GM23338 (cell line): ENCODE measurements at regions not wholly inside any gene's neighbourhood (a gene's known extent, or its start where the extent isn't known, plus 50 kb on each side); places are given as distances from the start of the nearest gene placed in this dataset.

ENCODE experiments used
- ATAC-seq: fragments of 200-7000 bp; cut with Tn5 transposase; 3 replicates; pipeline ENCODE4 v1.9.1; 2020
- DNase-seq: peaks from one replicate; pipeline ENCODE4 v3.0.0-alpha.2; 2015; ENCODE audit warnings: low spot score
- H2AFZ ChIP-seq: fragments of 200-600 bp; sonication (generic); 2 replicates; pipeline ENCODE4 v1.8.0; 2016; ENCODE audit warnings: antibody characterized with exemption, mild to moderate bottlenecking, moderate library complexity
- H3F3A ChIP-seq: fragments of 200-600 bp; sonication (generic); replicated peaks from 2 replicates; pipeline ENCODE4 v1.8.0; 2017; ENCODE audit warnings: antibody characterized with exemption, mixed run types, low read depth
- H3K27ac ChIP-seq: fragments of 200-600 bp; sonication (generic); 2 replicates; pipeline ENCODE4 v1.6.1; 2016; ENCODE audit warnings: low read depth
- H3K27me3 ChIP-seq: fragments of 200-600 bp; sonication (generic); 2 replicates; pipeline ENCODE4 v1.8.0; 2016; ENCODE audit warnings: mild to moderate bottlenecking, mixed run types, moderate library complexity; ENCODE audit not compliant: insufficient read depth
- H3K36me3 ChIP-seq: fragments of 200-600 bp; sonication (generic); 2 replicates; pipeline ENCODE4 v1.8.0; 2016; ENCODE audit warnings: mild to moderate bottlenecking; ENCODE audit not compliant: insufficient read depth
- H3K4me1 ChIP-seq: fragments of 200-600 bp; sonication (generic); 2 replicates; pipeline ENCODE4 v1.8.0; 2016; ENCODE audit warnings: mild to moderate bottlenecking, moderate library complexity; ENCODE audit not compliant: insufficient read depth
- H3K4me2 ChIP-seq: fragments of 200-600 bp; sonication (generic); 2 replicates; pipeline ENCODE4 v1.7.1; 2017; ENCODE audit warnings: mixed run types
- H3K4me3 ChIP-seq: fragments of 200-600 bp; sonication (generic); 2 replicates; pipeline ENCODE4 v1.6.1; 2016; ENCODE audit warnings: mixed run types
- H3K79me2 ChIP-seq: fragments of 200-600 bp; sonication (generic); replicated peaks from 2 replicates; pipeline ENCODE4 v1.8.0; 2017; ENCODE audit warnings: mild to moderate bottlenecking; ENCODE audit not compliant: insufficient read depth
- H3K9me2 ChIP-seq: fragments of 200-600 bp; sonication (generic); 2 replicates; pipeline ENCODE4 v1.8.0; 2017; ENCODE audit not compliant: insufficient read depth
- H4K20me1 ChIP-seq: fragments of 200-600 bp; sonication (generic); replicated peaks from 2 replicates; pipeline ENCODE4 v1.8.0; 2017; ENCODE audit warnings: mild to moderate bottlenecking; ENCODE audit not compliant: insufficient read depth
- H3K27ac Mint-ChIP-seq: 2 replicates; pipeline ENCODE4 v1.8.0; 2020; ENCODE audit warnings: inconsistent platforms, mild to moderate bottlenecking, moderate library complexity, mixed read lengths
- H3K27me3 Mint-ChIP-seq: 3 replicates; pipeline ENCODE4 v1.8.0; 2022; ENCODE audit warnings: low read depth, mild to moderate bottlenecking, moderate library complexity, mixed read lengths, inconsistent platforms; ENCODE audit not compliant: insufficient read depth, poor library complexity
- H3K36me3 Mint-ChIP-seq: 3 replicates; pipeline ENCODE4 v1.8.0; 2021; ENCODE audit warnings: low read depth, mild to moderate bottlenecking, inconsistent platforms, moderate library complexity, mixed read lengths
- H3K4me1 Mint-ChIP-seq: 3 replicates; pipeline ENCODE4 v1.8.0; 2020; ENCODE audit warnings: mild to moderate bottlenecking, inconsistent platforms, mixed read lengths
- H3K4me3 Mint-ChIP-seq: 3 replicates; pipeline ENCODE4 v1.8.0; 2021; ENCODE audit warnings: moderate library complexity, mild to moderate bottlenecking, inconsistent platforms, mixed read lengths
- H3K9me3 Mint-ChIP-seq: 3 replicates; pipeline ENCODE4 v1.8.0; 2020; ENCODE audit warnings: moderate library complexity, mild to moderate bottlenecking, inconsistent platforms, mixed read lengths
- CREB1 ChIP-seq: fragments of 250-450 bp; sonication (Bioruptor Pico); IDR thresholded peaks from 2 replicates; pipeline ENCODE4 v1.5.0; 2020; ENCODE audit warnings: low read depth, mild to moderate bottlenecking, moderate library complexity
- EZH2 ChIP-seq: fragments of 200-600 bp; sonication (generic); IDR thresholded peaks from one replicate; pipeline ENCODE4 v1.8.0; 2017; ENCODE audit warnings: antibody characterized with exemption, mild to moderate bottlenecking, low read depth; ENCODE audit not compliant: unreplicated experiment
- EZH2phosphoT487 ChIP-seq: fragments of 200-600 bp; sonication (generic); IDR thresholded peaks from one replicate; pipeline ENCODE4 v1.8.1; 2018; ENCODE audit warnings: antibody characterized with exemption; ENCODE audit not compliant: unreplicated experiment
- JUNB ChIP-seq: IDR thresholded peaks from one replicate; pipeline ENCODE4 v1.6.1; 2016; ENCODE audit warnings: antibody characterized with exemption; ENCODE audit not compliant: unreplicated experiment
- POLR2AphosphoS5 ChIP-seq: IDR thresholded peaks from 2 replicates; pipeline ENCODE4 v1.6.1; 2016; ENCODE audit warnings: antibody characterized with exemption, low read depth
- STAT1 ChIP-seq: IDR thresholded peaks from one replicate; pipeline ENCODE4 v1.6.1; 2016; ENCODE audit warnings: antibody characterized with exemption; ENCODE audit not compliant: unreplicated experiment
- ZNF114 ChIP-seq: fragments of 250-450 bp; sonication (Bioruptor Pico); IDR thresholded peaks from 2 replicates; pipeline ENCODE4 v1.5.0; 2020; ENCODE audit warnings: mild to moderate bottlenecking, moderate library complexity
- ZNF331 ChIP-seq: fragments of 250-450 bp; sonication (Bioruptor Pico); IDR thresholded peaks from 2 replicates; pipeline ENCODE4 v1.5.0; 2020; ENCODE audit warnings: low read depth, mild to moderate bottlenecking, moderate library complexity
- TF ChIP-seq, protein P1 (sequence below), 2 experiments: fragments of 200-600 bp in 1 of 2; sonication (generic) in 1 of 2; conservative IDR thresholded peaks; 2 replicates each; pipeline versions ENCODE4 v1.5.1 to v1.6.1; 2016 to 2017; ENCODE audit warnings: antibody characterized with exemption in 2 of 2, low read depth in 2 of 2, mild to moderate bottlenecking in 2 of 2, moderate library complexity in 1 of 2
- TF ChIP-seq, protein P2 (sequence below): fragments of 250-450 bp; sonication (Bioruptor Pico); IDR thresholded peaks from 2 replicates; pipeline ENCODE4 v1.5.0; 2020; ENCODE audit warnings: mild to moderate bottlenecking, moderate library complexity
- TF ChIP-seq, protein P3 (sequence below): IDR thresholded peaks from 2 replicates; pipeline ENCODE4 v1.6.1; 2016; ENCODE audit warnings: antibody characterized with exemption

DNA sequence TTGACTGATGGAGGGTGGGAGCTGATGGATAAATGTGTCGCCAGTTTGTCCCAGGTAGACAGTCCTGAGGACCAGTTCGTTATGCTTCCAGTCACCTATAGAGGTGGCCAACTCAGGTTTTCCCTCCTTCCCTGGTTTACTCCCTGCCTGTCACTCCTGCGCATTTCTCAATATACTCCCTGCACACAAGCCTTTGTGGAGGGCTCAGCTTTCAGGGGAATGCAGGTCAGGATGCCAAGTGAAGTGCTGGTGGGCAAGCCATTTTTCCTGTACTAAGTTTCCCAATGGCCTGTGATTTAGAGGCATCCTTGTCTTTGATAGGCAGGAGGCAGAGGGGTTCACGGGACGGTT is 473.5 kb upstream of the ZMIZ1 start:
- Mint-ChIP-seq H3K27me3 (peaks cover 2% of the 10 kb centered on the region), H3K27ac (no peak overlapping the region), H3K36me3 (no peaks in the 10 kb centered on the region), H3K9me3 (0 out of 3 replicates have a peak, but pooled peaks cover under 1% of the 10 kb centered on the region), H3K4me3 (no peak overlapping the region), H3K4me1 (no peaks in the 10 kb centered on the region)
- TF ChIP-seq EZH2, result no peak
- no peak for TF ChIP-seq STAT1
- TF ChIP-seq ZNF114 (CRISPR knock-in tag), result no peak
- no peak for TF ChIP-seq ZNF331 (CRISPR knock-in tag)
- TF ChIP-seq EZH2phosphoT487, result no peak
- TF ChIP-seq POLR2AphosphoS5, result no peak
- no peaks in the 10 kb centered on the region for H3K36me3 ChIP-seq
- H3K9me2 ChIP-seq, result peaks cover 6% of the 10 kb centered on the region; the same call in 1 of the 2 replicates
- ATAC-seq (no peak), DNase-seq (no peak)
- no peaks in the 10 kb centered on the region for H3K27me3 ChIP-seq
- no peak overlapping the region for H3K4me2 ChIP-seq
- no peaks in the 10 kb centered on the region for H4K20me1 ChIP-seq
- H3F3A ChIP-seq, result no peaks in the 10 kb centered on the region
- no peaks in the 10 kb centered on the region for H3K79me2 ChIP-seq
- H3K4me3 ChIP-seq, result no peak overlapping the region
- H2AFZ ChIP-seq, result no peak overlapping the region
- H3K4me1 ChIP-seq, result no peaks in the 10 kb centered on the region
- no peak overlapping the region for H3K27ac ChIP-seq

GRCh38 chr10:78596556-78596955 is 472.2 kb upstream of the ZMIZ1 start:
- H3K4me1 Mint-ChIP-seq, result no peaks in the 10 kb centered on the region
- Histone ChIP-seq H3K4me1 (no peaks in the 10 kb centered on the region), H3K27ac (no peak overlapping the region), H2AFZ (no peak overlapping the region), H4K20me1 (no peaks in the 10 kb centered on the region), H3F3A (no peaks in the 10 kb centered on the region), H3K9me2 (peaks cover 12% of the 10 kb centered on the region; the same call in 1 of the 2 replicates), H3K4me2 (no peak overlapping the region), H3K4me3 (no peak overlapping the region), H3K79me2 (no peaks in the 10 kb centered on the region), H3K36me3 (no peaks in the 10 kb centered on the region), H3K27me3 (no peaks in the 10 kb centered on the region)
- DNase-seq, result no peak
- H3K4me3 Mint-ChIP-seq, result no peak overlapping the region
- peaks cover 2% of the 10 kb centered on the region for H3K27me3 Mint-ChIP-seq
- H3K9me3 Mint-ChIP-seq, result no peaks in the 10 kb centered on the region
- ATAC-seq, result no peak
- no peak overlapping the region for H3K27ac Mint-ChIP-seq
- H3K36me3 Mint-ChIP-seq, result no peaks in the 10 kb centered on the region
- no peak for TF ChIP-seq JUNB
- TF ChIP-seq EZH2, result no peak
- TF ChIP-seq, protein P1, sequence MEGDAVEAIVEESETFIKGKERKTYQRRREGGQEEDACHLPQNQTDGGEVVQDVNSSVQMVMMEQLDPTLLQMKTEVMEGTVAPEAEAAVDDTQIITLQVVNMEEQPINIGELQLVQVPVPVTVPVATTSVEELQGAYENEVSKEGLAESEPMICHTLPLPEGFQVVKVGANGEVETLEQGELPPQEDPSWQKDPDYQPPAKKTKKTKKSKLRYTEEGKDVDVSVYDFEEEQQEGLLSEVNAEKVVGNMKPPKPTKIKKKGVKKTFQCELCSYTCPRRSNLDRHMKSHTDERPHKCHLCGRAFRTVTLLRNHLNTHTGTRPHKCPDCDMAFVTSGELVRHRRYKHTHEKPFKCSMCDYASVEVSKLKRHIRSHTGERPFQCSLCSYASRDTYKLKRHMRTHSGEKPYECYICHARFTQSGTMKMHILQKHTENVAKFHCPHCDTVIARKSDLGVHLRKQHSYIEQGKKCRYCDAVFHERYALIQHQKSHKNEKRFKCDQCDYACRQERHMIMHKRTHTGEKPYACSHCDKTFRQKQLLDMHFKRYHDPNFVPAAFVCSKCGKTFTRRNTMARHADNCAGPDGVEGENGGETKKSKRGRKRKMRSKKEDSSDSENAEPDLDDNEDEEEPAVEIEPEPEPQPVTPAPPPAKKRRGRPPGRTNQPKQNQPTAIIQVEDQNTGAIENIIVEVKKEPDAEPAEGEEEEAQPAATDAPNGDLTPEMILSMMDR (conservative IDR thresholded peaks at IDR 0.05; ENCODE audit: low read depth in 2 of 2), result no peak
- TF ChIP-seq STAT1, result no peak
- no peak for TF ChIP-seq POLR2AphosphoS5
- TF ChIP-seq, protein P2, sequence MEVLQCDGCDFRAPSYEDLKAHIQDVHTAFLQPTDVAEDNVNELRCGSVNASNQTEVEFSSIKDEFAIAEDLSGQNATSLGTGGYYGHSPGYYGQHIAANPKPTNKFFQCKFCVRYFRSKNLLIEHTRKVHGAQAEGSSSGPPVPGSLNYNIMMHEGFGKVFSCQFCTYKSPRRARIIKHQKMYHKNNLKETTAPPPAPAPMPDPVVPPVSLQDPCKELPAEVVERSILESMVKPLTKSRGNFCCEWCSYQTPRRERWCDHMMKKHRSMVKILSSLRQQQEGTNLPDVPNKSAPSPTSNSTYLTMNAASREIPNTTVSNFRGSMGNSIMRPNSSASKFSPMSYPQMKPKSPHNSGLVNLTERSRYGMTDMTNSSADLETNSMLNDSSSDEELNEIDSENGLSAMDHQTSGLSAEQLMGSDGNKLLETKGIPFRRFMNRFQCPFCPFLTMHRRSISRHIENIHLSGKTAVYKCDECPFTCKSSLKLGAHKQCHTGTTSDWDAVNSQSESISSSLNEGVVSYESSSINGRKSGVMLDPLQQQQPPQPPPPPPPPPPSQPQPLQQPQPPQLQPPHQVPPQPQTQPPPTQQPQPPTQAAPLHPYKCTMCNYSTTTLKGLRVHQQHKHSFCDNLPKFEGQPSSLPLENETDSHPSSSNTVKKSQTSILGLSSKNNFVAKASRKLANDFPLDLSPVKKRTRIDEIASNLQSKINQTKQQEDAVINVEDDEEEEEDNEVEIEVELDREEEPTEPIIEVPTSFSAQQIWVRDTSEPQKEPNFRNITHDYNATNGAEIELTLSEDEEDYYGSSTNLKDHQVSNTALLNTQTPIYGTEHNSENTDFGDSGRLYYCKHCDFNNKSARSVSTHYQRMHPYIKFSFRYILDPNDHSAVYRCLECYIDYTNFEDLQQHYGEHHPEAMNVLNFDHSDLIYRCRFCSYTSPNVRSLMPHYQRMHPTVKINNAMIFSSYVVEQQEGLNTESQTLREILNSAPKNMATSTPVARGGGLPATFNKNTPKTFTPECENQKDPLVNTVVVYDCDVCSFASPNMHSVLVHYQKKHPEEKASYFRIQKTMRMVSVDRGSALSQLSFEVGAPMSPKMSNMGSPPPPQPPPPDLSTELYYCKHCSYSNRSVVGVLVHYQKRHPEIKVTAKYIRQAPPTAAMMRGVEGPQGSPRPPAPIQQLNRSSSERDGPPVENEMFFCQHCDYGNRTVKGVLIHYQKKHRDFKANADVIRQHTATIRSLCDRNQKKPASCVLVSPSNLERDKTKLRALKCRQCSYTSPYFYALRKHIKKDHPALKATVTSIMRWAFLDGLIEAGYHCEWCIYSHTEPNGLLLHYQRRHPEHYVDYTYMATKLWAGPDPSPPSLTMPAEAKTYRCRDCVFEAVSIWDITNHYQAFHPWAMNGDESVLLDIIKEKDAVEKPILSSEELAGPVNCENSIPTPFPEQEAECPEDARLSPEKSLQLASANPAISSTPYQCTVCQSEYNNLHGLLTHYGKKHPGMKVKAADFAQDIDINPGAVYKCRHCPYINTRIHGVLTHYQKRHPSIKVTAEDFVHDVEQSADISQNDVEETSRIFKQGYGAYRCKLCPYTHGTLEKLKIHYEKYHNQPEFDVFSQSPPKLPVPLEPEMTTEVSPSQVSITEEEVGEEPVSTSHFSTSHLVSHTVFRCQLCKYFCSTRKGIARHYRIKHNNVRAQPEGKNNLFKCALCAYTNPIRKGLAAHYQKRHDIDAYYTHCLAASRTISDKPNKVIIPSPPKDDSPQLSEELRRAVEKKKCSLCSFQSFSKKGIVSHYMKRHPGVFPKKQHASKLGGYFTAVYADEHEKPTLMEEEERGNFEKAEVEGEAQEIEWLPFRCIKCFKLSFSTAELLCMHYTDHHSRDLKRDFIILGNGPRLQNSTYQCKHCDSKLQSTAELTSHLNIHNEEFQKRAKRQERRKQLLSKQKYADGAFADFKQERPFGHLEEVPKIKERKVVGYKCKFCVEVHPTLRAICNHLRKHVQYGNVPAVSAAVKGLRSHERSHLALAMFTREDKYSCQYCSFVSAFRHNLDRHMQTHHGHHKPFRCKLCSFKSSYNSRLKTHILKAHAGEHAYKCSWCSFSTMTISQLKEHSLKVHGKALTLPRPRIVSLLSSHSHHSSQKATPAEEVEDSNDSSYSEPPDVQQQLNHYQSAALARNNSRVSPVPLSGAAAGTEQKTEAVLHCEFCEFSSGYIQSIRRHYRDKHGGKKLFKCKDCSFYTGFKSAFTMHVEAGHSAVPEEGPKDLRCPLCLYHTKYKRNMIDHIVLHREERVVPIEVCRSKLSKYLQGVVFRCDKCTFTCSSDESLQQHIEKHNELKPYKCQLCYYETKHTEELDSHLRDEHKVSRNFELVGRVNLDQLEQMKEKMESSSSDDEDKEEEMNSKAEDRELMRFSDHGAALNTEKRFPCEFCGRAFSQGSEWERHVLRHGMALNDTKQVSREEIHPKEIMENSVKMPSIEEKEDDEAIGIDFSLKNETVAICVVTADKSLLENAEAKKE (CRISPR knock-in tag), result no peak
- TF ChIP-seq ZNF114 (CRISPR knock-in tag), result no peak
- TF ChIP-seq, protein P3, sequence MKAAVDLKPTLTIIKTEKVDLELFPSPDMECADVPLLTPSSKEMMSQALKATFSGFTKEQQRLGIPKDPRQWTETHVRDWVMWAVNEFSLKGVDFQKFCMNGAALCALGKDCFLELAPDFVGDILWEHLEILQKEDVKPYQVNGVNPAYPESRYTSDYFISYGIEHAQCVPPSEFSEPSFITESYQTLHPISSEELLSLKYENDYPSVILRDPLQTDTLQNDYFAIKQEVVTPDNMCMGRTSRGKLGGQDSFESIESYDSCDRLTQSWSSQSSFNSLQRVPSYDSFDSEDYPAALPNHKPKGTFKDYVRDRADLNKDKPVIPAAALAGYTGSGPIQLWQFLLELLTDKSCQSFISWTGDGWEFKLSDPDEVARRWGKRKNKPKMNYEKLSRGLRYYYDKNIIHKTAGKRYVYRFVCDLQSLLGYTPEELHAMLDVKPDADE, result no peak
- no peak for TF ChIP-seq EZH2phosphoT487
- TF ChIP-seq ZNF331 (CRISPR knock-in tag), result no peak
- no peak for TF ChIP-seq CREB1 (CRISPR knock-in tag)
